ENCODE measurements at regions not wholly inside any gene's neighbourhood (a gene's known extent, or its start where the extent isn't known, plus 50 kb on each side); places are given as distances from the start of the nearest gene placed in this dataset.

- Histone ChIP-seq H3K79me2 (ENCODE audit: low read length) (no peaks in the 10 kb centered on the region), H3K4me3 (ENCODE audit: low read length) (no peak overlapping the region), H2AFZ (ENCODE audit: low read length) (no peak overlapping the region), H3K36me3 (ENCODE audit: low read depth, low read length) (no peaks in the 10 kb centered on the region), H3K4me1 (ENCODE audit: insufficient read depth, low read length) (no peaks in the 10 kb centered on the region), H3K27me3 (ENCODE audit: low read length) (no peaks in the 10 kb centered on the region), H3K9me3 (ENCODE audit: low read length) (peaks cover 21% of the 10 kb centered on the region; the same call in 1 of the 2 replicates), H3K9me2 (replicated peaks; ENCODE audit: low read length) (no peaks in the 10 kb centered on the region), H3K9ac (ENCODE audit: low read length) (no peak overlapping the region), H4K20me1 (ENCODE audit: low read length) (no peaks in the 10 kb centered on the region), H3K4me2 (ENCODE audit: low read length) (no peak overlapping the region), H3K27ac (ENCODE audit: low read length) (no peak overlapping the region), H3F3A (ENCODE audit: low read length, unreplicated experiment) (no peaks in the 10 kb centered on the region)
- TF ChIP-seq CTCF (conservative IDR thresholded peaks at IDR 0.05; ENCODE audit: low read depth, low read length) (no peak), EZH2phosphoT487 (IDR thresholded peaks at IDR 0.05; ENCODE audit: borderline replicate concordance, low read length) (no peak), EZH2 (IDR thresholded peaks at IDR 0.05; ENCODE audit: low read length, unreplicated experiment) (no peak)
- ChIA-PET POLR2A (ENCODE audit: unreplicated experiment) (no interaction called here), CTCF (no interaction called here)
- no peak for ATAC-seq
- BruUV-seq (replicated peaks), result no TSS peak
- DNase-seq, result peak; percentile 28
- intact Hi-C loops (cut with micrococcal nuclease), result no loop called here
These were observed 51.2 kb upstream of the INHBA start for GRCh38 chr7:41754046-41754445.
